ENCODE measurements at regions not wholly inside any gene's neighbourhood (a gene's known extent, or its start where the extent isn't known, plus 50 kb on each side); places are given as distances from the start of the nearest gene placed in this dataset.

DNA sequence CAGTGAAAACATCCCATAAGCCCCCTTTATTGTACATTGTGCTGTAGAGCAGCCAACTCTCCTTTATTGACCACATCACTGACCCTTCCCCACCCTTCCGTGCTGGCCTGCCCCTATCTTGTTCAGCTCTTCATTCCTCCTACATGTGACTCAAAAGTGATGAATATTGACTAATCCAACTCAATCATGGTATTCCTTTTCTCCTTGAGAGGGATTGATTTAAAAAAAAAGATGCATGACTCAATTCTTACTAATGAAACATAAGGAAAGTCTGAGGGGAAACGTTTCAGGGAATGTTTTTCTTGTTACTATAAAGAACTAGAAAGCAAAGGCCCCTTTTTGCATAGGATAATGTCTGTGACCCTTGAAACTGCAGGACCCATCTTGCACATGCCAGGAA, 125.2 kb upstream of the SOX9 start:
- DNase-seq, result no peak
- Histone ChIP-seq H3K4me3 (no peak overlapping the region), H3K9me3 (no peaks in the 10 kb centered on the region), H3K36me3 (no peaks in the 10 kb centered on the region), H3K4me1 (no peaks in the 10 kb centered on the region), H3K27me3 (no peaks in the 10 kb centered on the region), H3K27ac (no peak overlapping the region)
- no peak for TF ChIP-seq POLR2A (IDR thresholded peaks at IDR 0.05)
- TF ChIP-seq CTCF (IDR thresholded peaks at IDR 0.05), result no peak

GRCh38 chr17:72004011-72004427, 116.8 kb upstream of the SOX9 start:
- H3K36me3 ChIP-seq, result no peaks in the 10 kb centered on the region
- H3K4me3 ChIP-seq, result no peak overlapping the region
- no peak for TF ChIP-seq POLR2A (IDR thresholded peaks at IDR 0.05)
- TF ChIP-seq CTCF (IDR thresholded peaks at IDR 0.05), result no peak
- no peak for DNase-seq
- no peaks in the 10 kb centered on the region for H3K9me3 ChIP-seq
- H3K4me1 ChIP-seq, result no peaks in the 10 kb centered on the region
- H3K27ac ChIP-seq, result no peak overlapping the region
- H3K27me3 ChIP-seq, result no peaks in the 10 kb centered on the region

DNA sequence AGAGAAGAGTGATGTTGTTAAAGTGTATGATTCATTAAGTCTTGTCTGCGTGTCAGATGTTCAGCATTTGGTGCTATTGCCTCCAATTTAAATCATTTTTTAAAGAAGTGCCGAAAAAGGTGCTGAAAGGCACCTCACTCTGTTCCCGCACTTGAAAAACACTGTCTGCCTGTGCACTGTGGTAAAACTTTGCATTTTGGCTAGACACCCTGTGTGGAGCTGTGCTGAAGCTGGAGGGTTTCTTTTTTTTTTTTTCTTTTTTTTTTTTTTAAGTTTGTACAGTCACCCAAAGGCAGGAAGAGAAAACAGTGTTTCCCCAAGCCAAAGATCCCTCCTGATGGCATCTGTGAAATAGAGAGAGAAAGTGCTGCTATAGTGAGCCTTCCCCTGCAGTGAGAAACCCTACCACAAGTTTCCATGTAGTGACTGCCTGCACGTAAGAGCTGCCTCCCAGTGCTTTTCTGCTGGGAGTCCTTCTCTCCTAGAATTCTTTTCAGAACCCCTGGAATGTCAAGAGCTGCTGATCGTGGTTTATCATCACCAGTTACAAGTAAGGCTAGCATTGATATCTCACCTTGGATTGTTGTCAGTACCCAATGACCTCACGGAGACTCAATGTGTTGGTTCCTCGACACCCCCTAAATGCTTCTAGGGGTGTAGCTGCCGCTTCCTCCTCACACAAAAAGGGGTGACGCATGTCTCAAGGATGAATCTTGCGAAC, 116.0 kb upstream of the SOX9 start:
- H3K4me3 ChIP-seq, result no peak overlapping the region
- H3K27ac ChIP-seq, result no peak overlapping the region
- no peaks in the 10 kb centered on the region for H3K27me3 ChIP-seq
- no peaks in the 10 kb centered on the region for H3K4me1 ChIP-seq
- DNase-seq, result no peak
- no peaks in the 10 kb centered on the region for H3K9me3 ChIP-seq
- H3K36me3 ChIP-seq, result no peaks in the 10 kb centered on the region
- TF ChIP-seq POLR2A (IDR thresholded peaks at IDR 0.05), result no peak
- TF ChIP-seq CTCF (IDR thresholded peaks at IDR 0.05), result no peak

GRCh38 chr17:72005332-72006163, 115.3 kb upstream of the SOX9 start:
- no peaks in the 10 kb centered on the region for H3K36me3 ChIP-seq
- no peak overlapping the region for H3K4me3 ChIP-seq
- TF ChIP-seq CTCF (IDR thresholded peaks at IDR 0.05) (no peak), POLR2A (IDR thresholded peaks at IDR 0.05) (no peak)
- no peaks in the 10 kb centered on the region for H3K27me3 ChIP-seq
- H3K9me3 ChIP-seq, result no peaks in the 10 kb centered on the region
- H3K4me1 ChIP-seq, result no peaks in the 10 kb centered on the region
- DNase-seq, result no peak
- H3K27ac ChIP-seq, result no peak overlapping the region

GRCh38 chr17:72008236-72008876, 112.5 kb upstream of the SOX9 start:
- Histone ChIP-seq H3K27ac (no peak overlapping the region), H3K4me1 (no peaks in the 10 kb centered on the region), H3K4me3 (no peak overlapping the region), H3K9me3 (no peaks in the 10 kb centered on the region), H3K27me3 (no peaks in the 10 kb centered on the region), H3K36me3 (no peaks in the 10 kb centered on the region)
- TF ChIP-seq POLR2A (IDR thresholded peaks at IDR 0.05) (no peak), CTCF (IDR thresholded peaks at IDR 0.05) (no peak)
- DNase-seq, result no peak

Measured in Peyer's patch (tissue), 4 donors.